GM21723 (cell line): ENCODE measurements at regions not wholly inside any gene's neighbourhood (a gene's known extent, or its start where the extent isn't known, plus 50 kb on each side); places are given as distances from the start of the nearest gene placed in this dataset.
"Not testable (repeated sequence)": the region's sequence is repeated elsewhere in the genome, so short reads cannot be mapped to it uniquely, and the experiment has no call there.

Experiments
- ATAC-seq: cut with Tn5 transposase; IDR thresholded peaks from one replicate; pipeline ENCODE4 v1.9.1; 2021; ENCODE audit warnings: mild to moderate bottlenecking, moderate library complexity; ENCODE audit not compliant: unreplicated experiment

- ATAC-seq = no peak
Measured at GRCh38 chr6:26257272-26257671, 107.7 kb upstream of the BTN3A2 start.

GRCh38 chr6:26258212-26258977 is 106.6 kb upstream of the BTN3A2 start:
- no peak for ATAC-seq

- no peak for ATAC-seq
Measured at GRCh38 chr6:26260110-26260637, 104.8 kb upstream of the BTN3A2 start.

GRCh38 chr6:26260725-26261490 is 104.1 kb upstream of the BTN3A2 start:
- ATAC-seq = no peak

GRCh38 chr6:26264547-26264946 is 100.5 kb upstream of the BTN3A2 start:
- ATAC-seq = no peak

- ATAC-seq = no peak
Measured at GRCh38 chr6:26267083-26267589, 97.9 kb upstream of the BTN3A2 start.

GRCh38 chr6:26268659-26269402 is 96.2 kb upstream of the BTN3A2 start:
- no peak for ATAC-seq

- no peak for ATAC-seq
Measured at GRCh38 chr6:26269531-26270485, 95.2 kb upstream of the BTN3A2 start.

- ATAC-seq = no peak
Measured at GRCh38 chr6:26270486-26270861, 94.5 kb upstream of the BTN3A2 start.

GRCh38 chr6:26270903-26271667 is 93.9 kb upstream of the BTN3A2 start:
- peak; percentile 38 for ATAC-seq

- ATAC-seq = peak; percentile 1
Measured at GRCh38 chr6:26271668-26272024, 93.4 kb upstream of the BTN3A2 start.

- ATAC-seq = peak; percentile 27
Measured at GRCh38 chr6:26272171-26272637, 92.8 kb upstream of the BTN3A2 start.

GRCh38 chr6:26273673-26274588 is 91.1 kb upstream of the BTN3A2 start:
- ATAC-seq = no peak

- no peak for ATAC-seq
Measured at GRCh38 chr6:26275663-26276062, 89.3 kb upstream of the BTN3A2 start.

- no peak for ATAC-seq
Measured at GRCh38 chr6:26276841-26277648, 88.0 kb upstream of the BTN3A2 start.

- ATAC-seq = no peak
Measured at GRCh38 chr6:26278536-26278935, 86.5 kb upstream of the BTN3A2 start.

- not testable (repeated sequence) for ATAC-seq
Measured at GRCh38 chr6:26279371-26279770, 85.6 kb upstream of the BTN3A2 start.
